Fibroblast of mammary gland (primary cell): ENCODE measurements at regions not wholly inside any gene's neighbourhood (a gene's known extent, or its start where the extent isn't known, plus 50 kb on each side); places are given as distances from the start of the nearest gene placed in this dataset.

ENCODE experiments used
- DNase-seq: peaks from one replicate; pipeline ENCODE4 v3.0.0-alpha.2; 2010; ENCODE audit warnings: low read depth
- H3K4me3 ChIP-seq: 2 replicates; pipeline ENCODE4 v1.5.1; 2011; ENCODE audit warnings: low read depth, mild to moderate bottlenecking, low read length, moderate library complexity; ENCODE audit not compliant: control insufficient read depth
- TF ChIP-seq, protein P1 (sequence below): conservative IDR thresholded peaks from 2 replicates; pipeline ENCODE4 v1.5.1; 2011; ENCODE audit warnings: low read depth, low read length, inconsistent platforms; ENCODE audit not compliant: control insufficient read depth, insufficient read depth

DNA sequence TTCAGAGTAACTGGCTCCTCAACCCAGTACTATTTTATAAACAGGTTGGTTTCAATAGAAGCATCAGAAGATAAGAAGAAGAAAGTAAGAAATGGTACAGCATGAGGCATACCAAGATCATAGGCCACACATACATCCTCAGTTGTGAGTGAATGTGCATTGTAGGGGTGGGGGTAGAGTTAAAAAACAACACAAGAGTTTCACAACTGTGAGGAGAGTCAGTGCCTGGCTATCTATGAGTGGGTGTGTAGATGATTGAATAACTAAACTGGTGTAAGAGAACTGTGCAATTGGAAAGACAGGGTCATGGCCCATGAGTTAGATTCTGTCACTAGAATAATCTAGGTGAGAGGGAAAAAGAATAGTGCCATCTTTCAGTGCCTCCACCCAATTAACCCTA, 748.2 kb upstream of the ACVR2A start:
- no peak overlapping the region for H3K4me3 ChIP-seq
- TF ChIP-seq, protein P1, sequence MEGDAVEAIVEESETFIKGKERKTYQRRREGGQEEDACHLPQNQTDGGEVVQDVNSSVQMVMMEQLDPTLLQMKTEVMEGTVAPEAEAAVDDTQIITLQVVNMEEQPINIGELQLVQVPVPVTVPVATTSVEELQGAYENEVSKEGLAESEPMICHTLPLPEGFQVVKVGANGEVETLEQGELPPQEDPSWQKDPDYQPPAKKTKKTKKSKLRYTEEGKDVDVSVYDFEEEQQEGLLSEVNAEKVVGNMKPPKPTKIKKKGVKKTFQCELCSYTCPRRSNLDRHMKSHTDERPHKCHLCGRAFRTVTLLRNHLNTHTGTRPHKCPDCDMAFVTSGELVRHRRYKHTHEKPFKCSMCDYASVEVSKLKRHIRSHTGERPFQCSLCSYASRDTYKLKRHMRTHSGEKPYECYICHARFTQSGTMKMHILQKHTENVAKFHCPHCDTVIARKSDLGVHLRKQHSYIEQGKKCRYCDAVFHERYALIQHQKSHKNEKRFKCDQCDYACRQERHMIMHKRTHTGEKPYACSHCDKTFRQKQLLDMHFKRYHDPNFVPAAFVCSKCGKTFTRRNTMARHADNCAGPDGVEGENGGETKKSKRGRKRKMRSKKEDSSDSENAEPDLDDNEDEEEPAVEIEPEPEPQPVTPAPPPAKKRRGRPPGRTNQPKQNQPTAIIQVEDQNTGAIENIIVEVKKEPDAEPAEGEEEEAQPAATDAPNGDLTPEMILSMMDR, result no peak
- peak; percentile 68 for DNase-seq

DNA sequence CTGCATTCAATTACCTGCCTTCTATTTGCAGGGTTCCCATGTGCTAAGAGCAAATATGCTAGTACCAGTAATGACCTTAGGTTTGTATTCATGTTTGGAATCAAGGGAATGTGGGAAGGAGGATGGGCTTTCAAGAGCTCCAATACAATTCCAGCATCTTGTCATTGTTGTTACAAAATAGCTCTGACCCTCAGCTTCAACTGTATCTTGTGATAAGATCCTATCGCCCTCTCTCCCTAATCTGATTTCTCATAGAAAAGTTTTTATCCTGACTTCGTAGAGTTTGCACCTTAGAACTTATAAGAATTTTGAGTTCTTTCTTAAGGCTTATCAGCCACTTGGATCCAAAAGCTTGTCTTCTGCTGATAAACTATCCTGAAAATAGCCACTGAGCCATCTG, 749.5 kb upstream of the ACVR2A start:
- no peak for DNase-seq
- TF ChIP-seq, protein P1, result no peak
- H3K4me3 ChIP-seq, result no peak overlapping the region

DNA sequence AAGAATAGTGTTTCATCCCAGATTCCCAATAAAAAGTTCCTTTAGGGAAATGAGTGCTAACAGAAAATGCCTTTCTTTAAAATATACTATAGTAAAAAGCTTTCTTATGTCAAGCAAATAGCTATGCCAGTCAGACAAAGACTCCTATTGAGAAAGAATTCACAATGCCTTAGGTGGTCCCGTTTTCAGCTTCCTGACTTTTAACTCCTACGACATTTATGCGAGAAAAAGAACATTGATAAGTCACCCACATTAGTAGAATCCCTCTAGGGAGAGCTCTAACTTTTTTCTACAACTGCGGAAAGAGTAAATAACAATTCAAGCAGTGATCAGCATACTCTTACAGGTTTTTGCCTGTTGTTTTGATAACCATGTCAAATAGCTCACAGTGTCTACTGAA, 750.8 kb upstream of the ACVR2A start:
- H3K4me3 ChIP-seq, result no peak overlapping the region
- no peak for DNase-seq
- TF ChIP-seq, protein P1, result no peak

DNA sequence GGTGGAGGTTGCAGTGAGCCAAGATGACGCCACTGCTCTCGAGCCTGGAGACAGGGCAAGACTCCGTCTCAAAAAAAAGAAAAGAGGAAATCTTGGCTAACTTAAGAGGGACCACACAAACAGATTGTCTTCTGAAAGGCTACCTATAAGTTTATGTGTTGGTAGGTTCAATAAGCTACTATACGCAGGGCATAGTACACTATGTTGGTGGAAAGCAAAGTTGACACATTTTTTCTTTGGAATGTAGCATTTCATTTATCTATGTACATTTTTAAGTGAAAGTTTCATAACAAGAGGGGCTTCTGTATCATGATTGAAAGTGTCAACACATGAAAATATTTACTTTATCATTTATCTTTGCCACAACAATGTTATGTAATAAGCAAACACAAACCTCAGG, 752.6 kb upstream of the ACVR2A start:
- TF ChIP-seq, protein P1, result no peak
- no peak for DNase-seq
- no peak overlapping the region for H3K4me3 ChIP-seq

DNA sequence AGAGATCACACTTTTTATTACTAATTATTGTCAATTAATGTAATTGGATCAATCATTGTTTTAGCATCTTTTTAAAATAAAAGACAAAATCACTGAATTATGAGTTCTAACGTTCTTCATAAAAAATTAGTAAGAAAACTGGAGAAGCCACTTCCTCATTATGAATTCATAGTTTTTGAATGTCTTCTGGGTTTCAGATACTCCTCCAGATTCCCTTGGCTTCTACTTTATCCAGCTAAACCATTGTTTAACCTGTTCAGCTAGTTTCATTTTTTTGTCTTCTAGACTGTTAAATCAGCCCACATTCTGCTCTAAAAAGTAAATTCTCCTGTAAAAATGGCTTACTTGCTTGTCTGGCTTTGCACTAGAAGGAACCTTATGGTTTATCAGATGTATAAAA, 753.4 kb upstream of the ACVR2A start:
- TF ChIP-seq, protein P1, result no peak
- DNase-seq, result no peak
- H3K4me3 ChIP-seq, result no peak overlapping the region

DNA sequence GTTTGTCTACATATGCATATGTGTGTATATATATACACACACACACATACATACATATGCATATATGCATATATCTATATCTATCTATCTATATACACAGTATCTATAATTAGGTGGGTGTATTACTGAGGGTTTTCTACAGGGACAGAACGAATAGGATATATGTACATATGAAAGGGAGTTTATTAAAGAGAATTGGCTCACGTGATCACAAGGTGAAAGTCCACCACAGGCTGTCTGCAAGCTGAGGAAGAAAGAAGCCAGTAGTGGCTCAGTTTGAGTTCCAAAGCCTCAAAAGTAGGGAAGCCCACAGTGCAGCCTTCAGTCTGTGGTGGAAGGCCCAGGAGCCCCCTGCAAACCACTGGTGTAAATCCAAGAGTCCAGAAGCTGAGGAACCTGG, 756.0 kb upstream of the ACVR2A start:
- TF ChIP-seq, protein P1, result no peak
- H3K4me3 ChIP-seq, result no peak overlapping the region
- DNase-seq, result no peak

DNA sequence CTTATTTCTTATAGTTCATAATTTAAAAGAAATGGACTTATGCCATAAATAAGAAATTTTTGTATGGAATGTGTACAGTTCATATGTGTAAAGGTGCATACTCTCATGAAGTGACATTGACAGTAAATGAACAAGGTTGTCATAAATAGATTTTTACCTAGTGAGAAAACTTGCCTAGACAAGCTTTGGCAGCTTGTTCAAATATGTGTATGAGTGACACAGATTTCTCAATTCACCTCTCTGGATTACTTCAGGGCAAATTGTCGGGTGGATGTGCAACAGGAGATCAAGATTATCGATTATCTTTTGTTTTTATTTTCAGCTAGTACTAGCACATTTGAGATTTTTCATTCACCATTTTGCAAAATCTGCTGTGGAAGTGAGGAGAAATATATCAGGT, 758.1 kb upstream of the ACVR2A start:
- TF ChIP-seq, protein P1, result no peak
- no peak for DNase-seq
- H3K4me3 ChIP-seq, result no peak overlapping the region
